NCI-H128 (cell line): ENCODE measurements at regions not wholly inside any gene's neighbourhood (a gene's known extent, or its start where the extent isn't known, plus 50 kb on each side); places are given as distances from the start of the nearest gene placed in this dataset.
"Not testable (repeated sequence)": the region's sequence is repeated elsewhere in the genome, so short reads cannot be mapped to it uniquely, and the experiment has no call there.

Source experiments
- DNase-seq: peaks from one replicate; lab custom pipeline; 2025; ENCODE audit not compliant: unreplicated experiment; lab: John Stamatoyannopoulos, UW

GRCh38 chr1:234827181-234827580 lies 217.2 kb upstream of the IRF2BP2 start:
- DNase-seq, result no peak

GRCh38 chr1:234826352-234826751 lies 216.4 kb upstream of the IRF2BP2 start:
- DNase-seq, result no peak

- no peak for DNase-seq
Measured at GRCh38 chr1:234825498-234826165, 215.7 kb upstream of the IRF2BP2 start.

- not testable (repeated sequence) for DNase-seq
Measured at GRCh38 chr1:234824836-234825235, 214.9 kb upstream of the IRF2BP2 start.

- no peak for DNase-seq
Measured at GRCh38 chr1:234823191-234824176, 213.5 kb upstream of the IRF2BP2 start.

- DNase-seq, result no peak
Measured at GRCh38 chr1:234821840-234822239, 211.9 kb upstream of the IRF2BP2 start.

- DNase-seq, result no peak
Measured at GRCh38 chr1:234820597-234820996, 210.6 kb upstream of the IRF2BP2 start.

- DNase-seq, result not testable (repeated sequence)
Measured at GRCh38 chr1:234819845-234820244, 209.9 kb upstream of the IRF2BP2 start.

GRCh38 chr1:234818040-234818387 lies 208.0 kb upstream of the IRF2BP2 start:
- DNase-seq, result not testable (repeated sequence)

- not testable (repeated sequence) for DNase-seq
Measured at GRCh38 chr1:234817313-234818039, 207.5 kb upstream of the IRF2BP2 start.

GRCh38 chr1:234816864-234817263 lies 206.9 kb upstream of the IRF2BP2 start:
- not testable (repeated sequence) for DNase-seq

- DNase-seq, result not testable (repeated sequence)
Measured at GRCh38 chr1:234816186-234816851, 206.3 kb upstream of the IRF2BP2 start.

- not testable (repeated sequence) for DNase-seq
Measured at GRCh38 chr1:234815295-234815815, 205.4 kb upstream of the IRF2BP2 start.

- not testable (repeated sequence) for DNase-seq
Measured at GRCh38 chr1:234814235-234814634, 204.3 kb upstream of the IRF2BP2 start.

GRCh38 chr1:234811824-234812223 lies 201.8 kb upstream of the IRF2BP2 start:
- DNase-seq, result not testable (repeated sequence)

- not testable (repeated sequence) for DNase-seq
Measured at GRCh38 chr1:234810726-234811125, 200.7 kb upstream of the IRF2BP2 start.

- DNase-seq, result not testable (repeated sequence)
Measured at GRCh38 chr1:234809854-234810245, 199.9 kb upstream of the IRF2BP2 start.

- not testable (repeated sequence) for DNase-seq
Measured at GRCh38 chr1:234808943-234809853, 199.2 kb upstream of the IRF2BP2 start.

GRCh38 chr1:234808459-234808858 lies 198.5 kb upstream of the IRF2BP2 start:
- not testable (repeated sequence) for DNase-seq
